ENCODE measurements at regions not wholly inside any gene's neighbourhood (a gene's known extent, or its start where the extent isn't known, plus 50 kb on each side); places are given as distances from the start of the nearest gene placed in this dataset.

GRCh38 chr13:90585392-90585791, 762.1 kb upstream of the MIR17HG start:
- no peak for TF ChIP-seq YY1 (IDR thresholded peaks at IDR 0.05)
- no peak for TF ChIP-seq MAX (IDR thresholded peaks at IDR 0.05)
- TF ChIP-seq JUND (IDR thresholded peaks at IDR 0.05): no peak
- TF ChIP-seq CTCF (IDR thresholded peaks at IDR 0.05; ENCODE audit: low read depth, low read length, missing input control): no peak
- TF ChIP-seq SP1 (IDR thresholded peaks at IDR 0.05): no peak

Data from liver (tissue), 3 donors.